ENCODE measurements at regions not wholly inside any gene's neighbourhood (a gene's known extent, or its start where the extent isn't known, plus 50 kb on each side); places are given as distances from the start of the nearest gene placed in this dataset.

DNA sequence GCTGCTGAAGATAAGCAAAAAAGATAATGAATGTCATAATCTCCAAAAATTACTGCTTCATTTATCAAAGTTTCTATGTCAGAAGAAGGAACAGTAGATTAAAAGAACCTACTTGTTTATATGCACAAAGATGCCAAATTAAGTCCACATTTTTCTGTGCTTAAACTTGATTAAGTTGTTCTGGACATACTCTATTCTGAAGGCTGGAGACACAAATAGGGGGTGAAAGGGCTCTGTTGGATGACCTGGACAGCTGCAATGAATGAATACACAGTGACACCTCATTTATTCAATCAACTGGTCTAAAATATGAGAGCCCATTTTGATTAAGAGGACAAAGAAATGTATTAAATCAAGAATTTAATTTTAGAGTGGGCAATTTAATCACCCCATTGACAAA is 276.3 kb upstream of the PCDH9 start:
- no peak overlapping the region for H3K9ac ChIP-seq (ENCODE audit: control insufficient read depth, insufficient read depth, low read length)
- H4K20me1 ChIP-seq (ENCODE audit: control insufficient read depth, insufficient read depth): no peaks in the 10 kb centered on the region
- H3K27ac ChIP-seq (ENCODE audit: control insufficient read depth, insufficient read depth): no peak overlapping the region
- no peaks in the 10 kb centered on the region for H3K4me1 ChIP-seq (ENCODE audit: control insufficient read depth, insufficient read depth, low read length)
- ChIA-PET RAD21 (ENCODE audit: unreplicated experiment) (no interaction called here), CTCF (no interaction called here), POLR2A (no interaction called here), SMC1A (ENCODE audit: uncharacterized antibody, unreplicated experiment) (no interaction called here)
- no peak for ATAC-seq
- no peaks in the 10 kb centered on the region for H3K27me3 ChIP-seq (replicated peaks in 1 of 2; ENCODE audit: control insufficient read depth in 2 of 2, insufficient read depth in 2 of 2, low read length in 1 of 2)
- in situ Hi-C loops (cut with MboI): no loop called here
- no peak for FAIRE-seq
- no peak for TF ChIP-seq ZBED1 (IDR thresholded peaks at IDR 0.05; ENCODE audit: borderline replicate concordance)
- TF ChIP-seq RUNX3 (IDR thresholded peaks at IDR 0.05; ENCODE audit: low read length): no peak
- no peak for TF ChIP-seq KDM1A (IDR thresholded peaks at IDR 0.05; ENCODE audit: borderline replicate concordance)
- no peak for TF ChIP-seq MEF2A (IDR thresholded peaks at IDR 0.05; ENCODE audit: insufficient read depth, low read depth, low read length)
- no peak for TF ChIP-seq KAT2A (conservative IDR thresholded peaks at IDR 0.05; ENCODE audit: control insufficient read depth, low read depth, low read length)
- TF ChIP-seq ESRRA (IDR thresholded peaks at IDR 0.05; ENCODE audit: low read length): no peak
- TF ChIP-seq, protein P1, sequence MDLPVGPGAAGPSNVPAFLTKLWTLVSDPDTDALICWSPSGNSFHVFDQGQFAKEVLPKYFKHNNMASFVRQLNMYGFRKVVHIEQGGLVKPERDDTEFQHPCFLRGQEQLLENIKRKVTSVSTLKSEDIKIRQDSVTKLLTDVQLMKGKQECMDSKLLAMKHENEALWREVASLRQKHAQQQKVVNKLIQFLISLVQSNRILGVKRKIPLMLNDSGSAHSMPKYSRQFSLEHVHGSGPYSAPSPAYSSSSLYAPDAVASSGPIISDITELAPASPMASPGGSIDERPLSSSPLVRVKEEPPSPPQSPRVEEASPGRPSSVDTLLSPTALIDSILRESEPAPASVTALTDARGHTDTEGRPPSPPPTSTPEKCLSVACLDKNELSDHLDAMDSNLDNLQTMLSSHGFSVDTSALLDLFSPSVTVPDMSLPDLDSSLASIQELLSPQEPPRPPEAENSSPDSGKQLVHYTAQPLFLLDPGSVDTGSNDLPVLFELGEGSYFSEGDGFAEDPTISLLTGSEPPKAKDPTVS (IDR thresholded peaks at IDR 0.05; ENCODE audit: low read depth, low read length): no peak
- no peak for TF ChIP-seq CHD4 (IDR thresholded peaks at IDR 0.05)
- no peak for TF ChIP-seq NFYB (IDR thresholded peaks at IDR 0.05; ENCODE audit: insufficient read depth, low read depth, low read length)
- TF ChIP-seq POLR2AphosphoS2 (IDR thresholded peaks at IDR 0.05; ENCODE audit: low read depth, low read length): no peak
- intact Hi-C loops (cut with micrococcal nuclease; ENCODE audit: unreplicated experiment): no loop called here
- H2AFZ ChIP-seq (ENCODE audit: control insufficient read depth, low read depth, low read length): no peak overlapping the region
- no peaks in the 10 kb centered on the region for H3K9me3 ChIP-seq (replicated peaks; ENCODE audit: control insufficient read depth, insufficient read depth, low read length)
- no peak overlapping the region for H3K4me2 ChIP-seq (ENCODE audit: control insufficient read depth, insufficient read depth)
- no peaks in the 10 kb centered on the region for H3K36me3 ChIP-seq (ENCODE audit: control insufficient read depth in 2 of 2, insufficient read depth in 2 of 2, low read length in 1 of 2)
- no peak for DNase-seq (ENCODE audit: low read depth, low spot score)
- no peaks in the 10 kb centered on the region for H3K79me2 ChIP-seq (ENCODE audit: control insufficient read depth, insufficient read depth, low read length)
- no TSS peak for BruUV-seq (replicated peaks)
- H3K4me3 ChIP-seq: no peak overlapping the region

DNA sequence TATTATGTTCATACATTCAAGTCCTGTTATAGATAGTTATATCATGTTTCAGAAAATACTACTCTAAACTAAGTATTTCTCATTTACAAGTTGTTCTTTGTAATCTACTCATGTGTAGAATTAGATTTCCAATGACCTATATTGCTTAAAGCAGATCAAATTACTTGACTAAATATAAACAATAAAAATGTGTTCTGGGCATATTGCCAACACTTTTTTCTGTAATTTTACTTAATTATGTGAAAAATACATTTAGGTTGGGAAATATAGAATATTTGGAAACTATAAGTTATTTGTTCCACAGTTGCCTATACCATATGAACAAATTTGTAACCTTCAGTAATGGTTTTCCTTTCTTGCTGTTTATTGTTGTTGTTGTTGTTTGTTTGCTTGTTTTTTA is 275.2 kb upstream of the PCDH9 start:
- FAIRE-seq (no peak), DNase-seq (ENCODE audit: low read depth, low spot score) (no peak), ATAC-seq (no peak)
- Histone ChIP-seq H3K27me3 (replicated peaks in 1 of 2; ENCODE audit: control insufficient read depth in 2 of 2, insufficient read depth in 2 of 2, low read length in 1 of 2) (no peaks in the 10 kb centered on the region), H3K36me3 (ENCODE audit: control insufficient read depth in 2 of 2, insufficient read depth in 2 of 2, low read length in 1 of 2) (no peaks in the 10 kb centered on the region), H3K9me3 (replicated peaks; ENCODE audit: control insufficient read depth, insufficient read depth, low read length) (no peaks in the 10 kb centered on the region), H4K20me1 (ENCODE audit: control insufficient read depth, insufficient read depth) (no peaks in the 10 kb centered on the region), H3K4me1 (ENCODE audit: control insufficient read depth, insufficient read depth, low read length) (no peaks in the 10 kb centered on the region), H3K4me2 (ENCODE audit: control insufficient read depth, insufficient read depth) (no peak overlapping the region), H3K27ac (ENCODE audit: control insufficient read depth, insufficient read depth) (no peak overlapping the region), H3K79me2 (ENCODE audit: control insufficient read depth, insufficient read depth, low read length) (no peaks in the 10 kb centered on the region), H3K9ac (ENCODE audit: control insufficient read depth, insufficient read depth, low read length) (no peak overlapping the region), H2AFZ (ENCODE audit: control insufficient read depth, low read depth, low read length) (no peak overlapping the region), H3K4me3 (no peak overlapping the region)
- intact Hi-C loops (cut with micrococcal nuclease; ENCODE audit: unreplicated experiment): no loop called here
- ChIA-PET SMC1A (ENCODE audit: uncharacterized antibody, unreplicated experiment) (no interaction called here), POLR2A (no interaction called here), RAD21 (ENCODE audit: unreplicated experiment) (no interaction called here), CTCF (no interaction called here)
- no TSS peak for BruUV-seq (replicated peaks)
- in situ Hi-C loops (cut with MboI): no loop called here
- no peak for TF ChIP-seq SIX5 (IDR thresholded peaks at IDR 0.05; ENCODE audit: low read depth, low read length, severe bottlenecking)
- TF ChIP-seq, protein P2, sequence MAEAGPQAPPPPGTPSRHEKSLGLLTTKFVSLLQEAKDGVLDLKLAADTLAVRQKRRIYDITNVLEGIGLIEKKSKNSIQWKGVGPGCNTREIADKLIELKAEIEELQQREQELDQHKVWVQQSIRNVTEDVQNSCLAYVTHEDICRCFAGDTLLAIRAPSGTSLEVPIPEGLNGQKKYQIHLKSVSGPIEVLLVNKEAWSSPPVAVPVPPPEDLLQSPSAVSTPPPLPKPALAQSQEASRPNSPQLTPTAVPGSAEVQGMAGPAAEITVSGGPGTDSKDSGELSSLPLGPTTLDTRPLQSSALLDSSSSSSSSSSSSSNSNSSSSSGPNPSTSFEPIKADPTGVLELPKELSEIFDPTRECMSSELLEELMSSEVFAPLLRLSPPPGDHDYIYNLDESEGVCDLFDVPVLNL (IDR thresholded peaks at IDR 0.05; ENCODE audit: low read depth, low read length): no peak
- TF ChIP-seq LARP7 (IDR thresholded peaks at IDR 0.05): no peak
- no peak for TF ChIP-seq POU2F2 (IDR thresholded peaks at IDR 0.05; ENCODE audit: borderline replicate concordance, low read depth, low read length)
- no peak for TF ChIP-seq RCOR1 (conservative IDR thresholded peaks at IDR 0.05; ENCODE audit: low read depth, low read length)
- no peak for TF ChIP-seq CBX3 (IDR thresholded peaks at IDR 0.05; ENCODE audit: borderline replicate concordance, low read depth)
- TF ChIP-seq RFX5 (IDR thresholded peaks at IDR 0.05; ENCODE audit: low read depth, low read length): no peak
- TF ChIP-seq, protein P3, sequence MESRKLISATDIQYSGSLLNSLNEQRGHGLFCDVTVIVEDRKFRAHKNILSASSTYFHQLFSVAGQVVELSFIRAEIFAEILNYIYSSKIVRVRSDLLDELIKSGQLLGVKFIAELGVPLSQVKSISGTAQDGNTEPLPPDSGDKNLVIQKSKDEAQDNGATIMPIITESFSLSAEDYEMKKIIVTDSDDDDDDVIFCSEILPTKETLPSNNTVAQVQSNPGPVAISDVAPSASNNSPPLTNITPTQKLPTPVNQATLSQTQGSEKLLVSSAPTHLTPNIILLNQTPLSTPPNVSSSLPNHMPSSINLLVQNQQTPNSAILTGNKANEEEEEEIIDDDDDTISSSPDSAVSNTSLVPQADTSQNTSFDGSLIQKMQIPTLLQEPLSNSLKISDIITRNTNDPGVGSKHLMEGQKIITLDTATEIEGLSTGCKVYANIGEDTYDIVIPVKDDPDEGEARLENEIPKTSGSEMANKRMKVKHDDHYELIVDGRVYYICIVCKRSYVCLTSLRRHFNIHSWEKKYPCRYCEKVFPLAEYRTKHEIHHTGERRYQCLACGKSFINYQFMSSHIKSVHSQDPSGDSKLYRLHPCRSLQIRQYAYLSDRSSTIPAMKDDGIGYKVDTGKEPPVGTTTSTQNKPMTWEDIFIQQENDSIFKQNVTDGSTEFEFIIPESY (IDR thresholded peaks at IDR 0.05): no peak
- TF ChIP-seq SMARCA5 (IDR thresholded peaks at IDR 0.05): no peak
